Activated CD4-positive, alpha-beta T cell treated with anti-CD3 and anti-CD28 coated beads for 36 hours (primary cell): ENCODE measurements at regions not wholly inside any gene's neighbourhood (a gene's known extent, or its start where the extent isn't known, plus 50 kb on each side); places are given as distances from the start of the nearest gene placed in this dataset.
A peak's percentile ranks its signal among the peaks of the same experiment; 100 is the strongest.

Source experiments
- ATAC-seq: fragments of 200-7000 bp; cut with Tn5 transposase; one replicate; pipeline ENCODE4 v1.10.0; 2021; ENCODE audit warnings: mild to moderate bottlenecking, moderate library complexity
- CTCF ChIA-PET: fragments of 350-600 bp; sonication (Branson Sonifier 250); formaldehyde crosslinking; loops from one replicate; lab custom pipeline; 2021; ENCODE audit warnings: antibody characterized with exemption; lab: Charles Lee
- POLR2A ChIA-PET: fragments of 350-600 bp; sonication (Branson Sonifier 250); formaldehyde crosslinking; loops from one replicate; lab custom pipeline; 2021; ENCODE audit warnings: antibody characterized with exemption, inconsistent platforms; lab: Charles Lee
- DNase-seq: peaks from one replicate; pipeline ENCODE4 v3.0.0-alpha.2; 2020
- H3K27ac Mint-ChIP-seq: one replicate; pipeline ENCODE4 v1.8.0; 2021; ENCODE audit warnings: mixed read lengths
- H3K27me3 Mint-ChIP-seq: one replicate; pipeline ENCODE4 v1.8.0; 2021; ENCODE audit warnings: mixed read lengths
- H3K36me3 Mint-ChIP-seq: one replicate; pipeline ENCODE4 v1.8.0; 2021; ENCODE audit warnings: low read depth, mixed read lengths
- H3K4me1 Mint-ChIP-seq: one replicate; pipeline ENCODE4 v1.8.0; 2021; ENCODE audit warnings: mixed read lengths
- H3K4me3 Mint-ChIP-seq: one replicate; pipeline ENCODE4 v1.8.0; 2021; ENCODE audit warnings: mild to moderate bottlenecking, moderate library complexity, mixed read lengths
- H3K9me3 Mint-ChIP-seq: one replicate; pipeline ENCODE4 v1.8.0; 2021; ENCODE audit warnings: low read depth, mixed read lengths
- intact Hi-C, 2 experiments: fragments of 100-400 bp; cut with DNase I in 1 of 2; cut with micrococcal nuclease in 1 of 2; formaldehyde crosslinking; loops; one replicate each; pipeline versions ENCODE4 v1.14.2 to v1.15.1; 2022 to 2024; cut with DNase I, micrococcal nuclease

DNA sequence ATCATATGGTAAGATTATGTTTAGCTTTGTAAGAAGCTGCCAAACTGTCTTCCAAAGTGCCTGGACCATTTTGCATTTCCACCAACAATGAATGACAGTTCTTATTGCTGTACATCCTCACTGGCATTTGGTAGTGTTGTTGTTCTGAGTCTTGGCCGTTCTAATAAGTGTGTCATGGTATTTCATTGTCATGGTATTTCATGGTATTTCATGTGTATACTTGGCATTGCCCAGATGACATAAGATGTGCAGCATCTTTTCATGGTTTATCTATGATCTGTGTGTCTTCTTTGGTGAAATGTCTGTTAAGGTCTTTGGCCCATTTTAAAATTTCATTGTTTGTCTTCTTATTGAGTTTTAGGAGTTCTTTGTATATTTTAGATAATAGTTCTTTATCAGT is 224.4 kb downstream of the BCAS1 start:
- POLR2A ChIA-PET: interaction anchor here (0.6 kb wide), 1 partner anchor 589 kb away, joined by 5 read pairs; no protein-coding TSS in a partner anchor
- H3K27me3 Mint-ChIP-seq: no peaks in the 10 kb centered on the region
- no peaks in the 10 kb centered on the region for H3K36me3 Mint-ChIP-seq
- H3K27ac Mint-ChIP-seq: peak overlapping the region; percentile 0
- H3K9me3 Mint-ChIP-seq: no peaks in the 10 kb centered on the region
- CTCF ChIA-PET: interaction anchor here (0.6 to 3.6 kb wide), 6 partner anchors 14 to 256 kb away, joined by 3 to 18 read pairs (median 4); no protein-coding TSS in a partner anchor
- ATAC-seq: no peak
- no peak overlapping the region for H3K4me3 Mint-ChIP-seq
- intact Hi-C loops: loop anchor here (10.0 kb wide), 2 partner anchors 91 to 439 kb away; no protein-coding TSS in a partner anchor
- H3K4me1 Mint-ChIP-seq: peaks cover 71% of the 10 kb centered on the region
- no peak for DNase-seq

GRCh38 chr20:53844259-53844658 is 226.1 kb downstream of the BCAS1 start:
- no peak overlapping the region for H3K27ac Mint-ChIP-seq
- H3K9me3 Mint-ChIP-seq: no peaks in the 10 kb centered on the region
- peaks cover 82% of the 10 kb centered on the region for H3K4me1 Mint-ChIP-seq
- ATAC-seq: no peak
- DNase-seq: no peak
- CTCF ChIA-PET: interaction anchor here (0.6 to 3.2 kb wide), 3 partner anchors 71 to 265 kb away, joined by 4 to 15 read pairs (median 5); no protein-coding TSS in a partner anchor
- intact Hi-C loops: loop anchor here (5.0 to 10.0 kb wide), 5 partner anchors 73 to 441 kb away; no protein-coding TSS in a partner anchor
- H3K27me3 Mint-ChIP-seq: no peaks in the 10 kb centered on the region
- POLR2A ChIA-PET: no interaction called here
- peaks cover 1% of the 10 kb centered on the region for H3K36me3 Mint-ChIP-seq
- H3K4me3 Mint-ChIP-seq: no peak overlapping the region

GRCh38 chr20:53843645-53844044 is 226.7 kb downstream of the BCAS1 start:
- Mint-ChIP-seq H3K9me3 (no peaks in the 10 kb centered on the region), H3K27me3 (no peaks in the 10 kb centered on the region), H3K36me3 (peaks cover 2% of the 10 kb centered on the region), H3K4me1 (peaks cover 88% of the 10 kb centered on the region), H3K4me3 (no peak overlapping the region), H3K27ac (no peak overlapping the region)
- ATAC-seq (no peak), DNase-seq (no peak)
- CTCF ChIA-PET: interaction anchor here (0.6 to 3.2 kb wide), 11 partner anchors 21 to 264 kb away, joined by 3 to 15 read pairs (median 4); no protein-coding TSS in a partner anchor
- intact Hi-C loops: loop anchor here (2.0 to 10.0 kb wide), 6 partner anchors 23 to 441 kb away; no protein-coding TSS in a partner anchor
- POLR2A ChIA-PET: interaction anchor here (0.7 kb wide), 2 partner anchors 183 to 264 kb away, joined by 3 to 4 read pairs; no protein-coding TSS in a partner anchor

DNA sequence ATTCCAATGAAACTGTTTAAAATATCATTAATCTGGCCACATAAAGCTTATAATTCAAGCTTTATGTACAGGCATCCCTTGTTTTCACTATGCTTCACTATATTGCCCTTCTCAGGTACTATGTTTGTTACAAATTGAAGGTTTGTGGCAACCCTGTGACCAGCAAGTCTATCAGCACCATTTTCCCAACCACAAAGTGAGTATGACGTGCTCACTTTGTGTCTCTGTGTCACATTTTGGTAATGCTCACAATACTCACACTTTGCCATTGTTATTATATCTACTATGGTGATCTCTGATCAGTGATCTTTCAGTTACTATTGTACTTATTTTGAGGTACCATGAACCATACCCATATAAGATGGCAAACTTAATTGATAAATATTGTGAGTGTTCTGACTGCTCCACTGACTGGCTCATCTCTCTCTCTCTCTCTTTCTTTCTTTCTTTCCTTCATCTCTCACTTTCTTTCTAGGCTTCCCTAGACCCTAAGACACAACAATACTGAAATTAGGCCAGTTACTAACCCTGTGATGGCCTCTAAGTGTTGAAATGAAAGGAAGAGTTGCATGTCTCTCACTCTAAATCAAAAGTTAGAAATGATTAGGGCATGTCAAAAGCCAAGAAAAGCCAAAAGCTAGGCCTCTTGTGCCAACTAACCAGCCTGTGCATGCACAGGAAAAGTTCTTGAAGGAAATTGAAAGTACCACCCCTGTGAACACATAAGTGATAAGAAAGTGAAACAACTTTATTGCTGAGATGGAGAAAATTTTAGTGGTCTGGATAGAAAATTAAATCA is 227.9 kb downstream of the BCAS1 start:
- intact Hi-C loops: loop anchor here (1.0 to 10.0 kb wide), 11 partner anchors 24 to 442 kb away; no protein-coding TSS in a partner anchor
- no peaks in the 10 kb centered on the region for H3K9me3 Mint-ChIP-seq
- H3K36me3 Mint-ChIP-seq: peaks cover 2% of the 10 kb centered on the region
- ATAC-seq (peak; percentile 74), DNase-seq (peak; percentile 53)
- peaks cover 83% of the 10 kb centered on the region for H3K4me1 Mint-ChIP-seq
- no peak overlapping the region for H3K4me3 Mint-ChIP-seq
- POLR2A ChIA-PET: interaction anchor here (0.7 to 0.8 kb wide), 2 partner anchors 95 to 156 kb away, joined by 3 read pairs; no protein-coding TSS in a partner anchor
- H3K27me3 Mint-ChIP-seq: no peaks in the 10 kb centered on the region
- CTCF ChIA-PET: interaction anchor here (0.6 to 3.2 kb wide), 11 partner anchors 22 to 263 kb away, joined by 3 to 15 read pairs (median 4); no protein-coding TSS in a partner anchor
- peak overlapping the region; percentile 94 for H3K27ac Mint-ChIP-seq

- H3K4me1 Mint-ChIP-seq: peaks cover 77% of the 10 kb centered on the region
- H3K36me3 Mint-ChIP-seq: peaks cover 2% of the 10 kb centered on the region
- H3K27ac Mint-ChIP-seq: peak overlapping the region; percentile 94
- ATAC-seq (no peak), DNase-seq (no peak)
- ChIA-PET POLR2A (no interaction called here), CTCF (interaction anchor here (3.2 kb wide), 1 partner anchor 74 kb away, joined by 15 read pairs; no protein-coding TSS in a partner anchor)
- no peak overlapping the region for H3K4me3 Mint-ChIP-seq
- no peaks in the 10 kb centered on the region for H3K9me3 Mint-ChIP-seq
- no peaks in the 10 kb centered on the region for H3K27me3 Mint-ChIP-seq
- intact Hi-C loops: loop anchor here (1.0 to 10.0 kb wide), 11 partner anchors 25 to 443 kb away; no protein-coding TSS in a partner anchor
These were observed 228.7 kb downstream of the BCAS1 start for GRCh38 chr20:53841741-53842140.

DNA sequence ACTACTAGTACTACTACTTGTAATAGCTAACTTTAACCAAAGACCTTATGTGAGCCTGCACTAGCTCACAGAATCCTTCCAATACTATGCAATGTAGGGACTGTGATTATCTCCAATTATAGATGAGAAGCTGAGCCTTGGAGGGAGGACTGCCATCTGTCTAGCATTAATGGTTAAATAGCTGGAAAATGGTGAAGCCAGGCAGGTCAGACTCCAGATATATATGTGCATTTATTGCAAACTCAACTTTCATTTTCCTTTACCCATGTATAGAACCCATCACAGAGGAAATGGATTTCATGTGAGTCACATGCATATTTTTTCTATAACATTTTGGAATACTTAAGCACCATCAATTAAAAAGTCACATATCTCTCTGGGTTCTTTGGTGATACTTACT is 229.9 kb downstream of the BCAS1 start:
- ChIA-PET CTCF (interaction anchor here (0.6 to 1.5 kb wide), 7 partner anchors 17 to 261 kb away, joined by 3 to 4 read pairs (median 3); no protein-coding TSS in a partner anchor), POLR2A (interaction anchor here (0.6 to 1.5 kb wide), 3 partner anchors 9 to 133 kb away, joined by 3 read pairs; no protein-coding TSS in a partner anchor)
- H3K9me3 Mint-ChIP-seq: no peaks in the 10 kb centered on the region
- peak overlapping the region; percentile 47 for H3K27ac Mint-ChIP-seq
- no peaks in the 10 kb centered on the region for H3K27me3 Mint-ChIP-seq
- peaks cover 70% of the 10 kb centered on the region for H3K4me1 Mint-ChIP-seq
- ATAC-seq (peak; percentile 17), DNase-seq (no peak)
- peaks cover 2% of the 10 kb centered on the region for H3K36me3 Mint-ChIP-seq
- no peak overlapping the region for H3K4me3 Mint-ChIP-seq
- intact Hi-C loops: loop anchor here (5.0 to 10.0 kb wide), 5 partner anchors 77 to 444 kb away; no protein-coding TSS in a partner anchor

DNA sequence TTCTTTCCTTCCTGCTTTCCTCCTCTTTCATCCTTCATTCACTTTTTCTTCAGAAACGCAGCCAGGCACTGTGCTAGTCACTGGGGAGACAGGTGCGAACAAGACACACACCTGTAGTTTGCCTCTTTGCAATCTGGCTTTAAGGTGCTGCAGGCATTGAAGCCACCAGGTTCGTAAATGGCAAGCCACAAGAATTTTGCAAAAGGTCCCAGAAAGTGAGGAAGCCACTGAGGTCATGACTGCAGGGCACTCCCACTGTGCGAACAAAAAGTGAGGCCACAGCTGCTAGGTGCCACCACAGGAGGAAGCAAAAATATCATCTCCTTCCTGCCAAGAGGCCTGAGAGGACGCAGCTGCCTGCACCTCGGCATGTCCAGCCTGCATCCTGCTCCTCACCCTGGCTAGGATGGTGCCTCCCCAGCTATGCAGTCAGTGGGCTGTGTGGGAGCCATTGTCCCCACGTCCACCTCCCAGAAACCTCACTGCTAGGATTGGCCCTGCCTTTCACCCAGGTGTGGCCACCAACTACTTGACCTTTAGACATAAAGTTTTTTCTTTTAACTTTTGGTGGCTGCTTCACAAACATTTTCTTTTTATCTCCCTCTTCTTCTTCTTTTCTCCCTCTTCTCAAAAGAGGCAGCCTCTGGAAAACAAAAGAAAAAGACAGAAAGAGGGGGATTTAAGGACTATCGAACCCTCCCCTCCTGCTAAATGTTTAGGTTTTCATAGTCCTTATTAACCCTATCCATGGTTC is 230.8 kb downstream of the BCAS1 start:
- Mint-ChIP-seq H3K9me3 (no peaks in the 10 kb centered on the region), H3K27ac (peak overlapping the region; percentile 62), H3K27me3 (no peaks in the 10 kb centered on the region), H3K36me3 (peaks cover 2% of the 10 kb centered on the region), H3K4me1 (peaks cover 69% of the 10 kb centered on the region), H3K4me3 (peak overlapping the region; percentile 45)
- ChIA-PET POLR2A (interaction anchor here (1.0 to 1.5 kb wide), 2 partner anchors 8 to 132 kb away, joined by 3 read pairs; no protein-coding TSS in a partner anchor), CTCF (interaction anchor here (0.6 to 1.5 kb wide), 6 partner anchors 17 to 260 kb away, joined by 3 to 4 read pairs (median 4); no protein-coding TSS in a partner anchor)
- ATAC-seq: peak; percentile 16
- intact Hi-C loops: loop anchor here (5.0 to 10.0 kb wide), 5 partner anchors 78 to 445 kb away; no protein-coding TSS in a partner anchor
- DNase-seq: peak; percentile 66

- Mint-ChIP-seq H3K27ac (peak overlapping the region; percentile 31), H3K9me3 (no peaks in the 10 kb centered on the region), H3K4me1 (peaks cover 67% of the 10 kb centered on the region), H3K4me3 (no peak overlapping the region), H3K27me3 (no peaks in the 10 kb centered on the region), H3K36me3 (peaks cover 2% of the 10 kb centered on the region)
- no peak for DNase-seq
- intact Hi-C loops: no loop called here
- ATAC-seq: no peak
- ChIA-PET CTCF (no interaction called here), POLR2A (no interaction called here)
These were observed 232.0 kb downstream of the BCAS1 start for GRCh38 chr20:53838311-53838868.

- peaks cover 56% of the 10 kb centered on the region for H3K4me1 Mint-ChIP-seq
- H3K27me3 Mint-ChIP-seq: no peaks in the 10 kb centered on the region
- DNase-seq: no peak
- H3K9me3 Mint-ChIP-seq: no peaks in the 10 kb centered on the region
- no peak for ATAC-seq
- H3K36me3 Mint-ChIP-seq: peaks cover 2% of the 10 kb centered on the region
- POLR2A ChIA-PET: no interaction called here
- no peak overlapping the region for H3K27ac Mint-ChIP-seq
- CTCF ChIA-PET: interaction anchor here (0.6 to 1.2 kb wide), 2 partner anchors 35 to 84 kb away, joined by 3 read pairs; no protein-coding TSS in a partner anchor
- intact Hi-C loops: no loop called here
- H3K4me3 Mint-ChIP-seq: no peak overlapping the region
These were observed 233.1 kb downstream of the BCAS1 start for GRCh38 chr20:53837126-53837826.

- H3K27ac Mint-ChIP-seq: no peak overlapping the region
- intact Hi-C loops: no loop called here
- no peaks in the 10 kb centered on the region for H3K27me3 Mint-ChIP-seq
These were observed 235.6 kb downstream of the BCAS1 start for GRCh38 chr20:53834749-53835148.

More at GRCh38 chr20:53834749-53835148, 235.6 kb downstream of the BCAS1 start:
- Mint-ChIP-seq H3K4me3 (no peak overlapping the region), H3K36me3 (peaks cover 2% of the 10 kb centered on the region), H3K9me3 (no peaks in the 10 kb centered on the region), H3K4me1 (peaks cover 50% of the 10 kb centered on the region)
- no peak for ATAC-seq
- no peak for DNase-seq
- ChIA-PET CTCF (interaction anchor here (0.6 kb wide), 1 partner anchor 22 kb away, joined by 3 read pairs; no protein-coding TSS in a partner anchor), POLR2A (no interaction called here)
